WTC11 (cell line): ENCODE measurements at regions not wholly inside any gene's neighbourhood (a gene's known extent, or its start where the extent isn't known, plus 50 kb on each side); places are given as distances from the start of the nearest gene placed in this dataset.

Source experiments
- ATAC-seq: fragments of 200-7000 bp; cut with Tn5 transposase; 2 replicates; pipeline ENCODE4 v1.10.0; 2021; ENCODE audit warnings: mild to moderate bottlenecking, moderate library complexity
- CTCF ChIA-PET: fragments of 300-600 bp; sonication (Branson Sonifier 250); formaldehyde crosslinking; loops from one replicate; lab custom pipeline; 2021; ENCODE audit warnings: antibody characterized with exemption; lab: Charles Lee
- POLR2A ChIA-PET: fragments of 350-600 bp; sonication (Branson Sonifier 250); formaldehyde crosslinking; loops from one replicate; lab custom pipeline; 2021; ENCODE audit warnings: antibody characterized with exemption; lab: Charles Lee
- DNase-seq: peaks from one replicate; pipeline ENCODE4 v3.0.0; 2021; ENCODE audit warnings: low spot score
- H3K27ac Mint-ChIP-seq: 2 replicates; pipeline ENCODE4 v1.8.0; 2021; ENCODE audit warnings: mixed read lengths
- H3K27me3 Mint-ChIP-seq: 2 replicates; pipeline ENCODE4 v1.8.0; 2021; ENCODE audit warnings: low read depth, mild to moderate bottlenecking, moderate library complexity, mixed read lengths
- H3K36me3 Mint-ChIP-seq: 2 replicates; pipeline ENCODE4 v1.8.0; 2021; ENCODE audit warnings: mixed read lengths
- H3K4me1 Mint-ChIP-seq: 2 replicates; pipeline ENCODE4 v1.8.0; 2022; ENCODE audit warnings: mixed read lengths
- H3K4me3 Mint-ChIP-seq: 2 replicates; pipeline ENCODE4 v1.8.0; 2021; ENCODE audit warnings: mild to moderate bottlenecking, moderate library complexity, mixed read lengths
- H3K9me3 Mint-ChIP-seq: 2 replicates; pipeline ENCODE4 v1.8.0; 2021; ENCODE audit warnings: mixed read lengths
- ARID4B ChIP-seq: sonication (generic); formaldehyde crosslinking; IDR thresholded peaks from 2 replicates; pipeline ENCODE4 v1.8.0; 2023; ENCODE audit warnings: missing genetic modification reagents, mild to moderate bottlenecking, borderline replicate concordance
- ATF3 ChIP-seq: sonication (generic); formaldehyde crosslinking; conservative IDR thresholded peaks from 2 replicates; pipeline ENCODE4 v1.8.1; 2022; ENCODE audit warnings: mild to moderate bottlenecking, missing genetic modification reagents
- CREM ChIP-seq: sonication (generic); formaldehyde crosslinking; IDR thresholded peaks from 2 replicates; pipeline ENCODE4 v1.8.1; 2022; ENCODE audit warnings: mild to moderate bottlenecking, missing genetic modification reagents, moderate library complexity
- EMX1 ChIP-seq: fragments of 250-450 bp; sonication (Bioruptor Pico); IDR thresholded peaks from 2 replicates; pipeline ENCODE4 v1.8.0; 2021; ENCODE audit warnings: mild to moderate bottlenecking
- ERG ChIP-seq: fragments of 250-450 bp; sonication (Bioruptor Pico); IDR thresholded peaks from 2 replicates; pipeline ENCODE4 v1.8.0; 2021; ENCODE audit warnings: mild to moderate bottlenecking
- GRHL2 ChIP-seq: fragments of 250-450 bp; sonication (Bioruptor Pico); IDR thresholded peaks from 2 replicates; pipeline ENCODE4 v1.8.0; 2022; ENCODE audit warnings: mild to moderate bottlenecking, moderate library complexity; ENCODE audit not compliant: insufficient replicate concordance, severe bottlenecking
- HMGA2 ChIP-seq: fragments of 250-450 bp; sonication (Bioruptor Pico); IDR thresholded peaks from 2 replicates; pipeline ENCODE4 v1.4.0; 2021; ENCODE audit warnings: mild to moderate bottlenecking, moderate library complexity
- HMGXB4 ChIP-seq: sonication (generic); formaldehyde crosslinking; IDR thresholded peaks from 2 replicates; pipeline ENCODE4 v1.8.1; 2023; ENCODE audit warnings: mild to moderate bottlenecking, moderate library complexity, missing genetic modification reagents
- IRF2 ChIP-seq: sonication (generic); formaldehyde crosslinking; IDR thresholded peaks from 2 replicates; pipeline ENCODE4 v1.8.0; 2022; ENCODE audit warnings: low read depth, missing genetic modification reagents, borderline replicate concordance
- KAT7 ChIP-seq: sonication (generic); formaldehyde crosslinking; IDR thresholded peaks from 2 replicates; pipeline ENCODE4 v1.8.1; 2023; ENCODE audit warnings: missing genetic modification reagents, mild to moderate bottlenecking, borderline replicate concordance
- MLX ChIP-seq: sonication (generic); formaldehyde crosslinking; IDR thresholded peaks from 2 replicates; pipeline ENCODE4 v1.8.1; 2023; ENCODE audit warnings: mild to moderate bottlenecking, missing genetic modification reagents, moderate library complexity
- MYBL2 ChIP-seq: sonication (generic); formaldehyde crosslinking; IDR thresholded peaks from 2 replicates; pipeline ENCODE4 v1.8.1; 2023; ENCODE audit warnings: mild to moderate bottlenecking, moderate library complexity, missing genetic modification reagents
- NFATC4 ChIP-seq: fragments of 250-450 bp; sonication (Bioruptor Pico); IDR thresholded peaks from 2 replicates; pipeline ENCODE4 v1.9.0; 2021; ENCODE audit warnings: mild to moderate bottlenecking
- NFYB ChIP-seq: sonication (generic); formaldehyde crosslinking; conservative IDR thresholded peaks from 2 replicates; pipeline ENCODE4 v1.8.0; 2022; ENCODE audit warnings: low read depth, missing genetic modification reagents
- SMAD3 ChIP-seq: sonication (generic); formaldehyde crosslinking; IDR thresholded peaks from 2 replicates; pipeline ENCODE4 v1.8.0; 2022; ENCODE audit warnings: missing genetic modification reagents, mild to moderate bottlenecking, borderline replicate concordance
- SOX15 ChIP-seq: fragments of 250-450 bp; sonication (Bioruptor Pico); IDR thresholded peaks from 2 replicates; pipeline ENCODE4 v1.9.0; 2021; ENCODE audit warnings: mild to moderate bottlenecking
- ZBTB21 ChIP-seq: sonication (generic); formaldehyde crosslinking; IDR thresholded peaks from 2 replicates; pipeline ENCODE4 v1.8.1; 2023; ENCODE audit warnings: mild to moderate bottlenecking, missing genetic modification reagents, borderline replicate concordance
- ZMAT4 ChIP-seq: fragments of 250-450 bp; sonication (Bioruptor Pico); IDR thresholded peaks from 2 replicates; pipeline ENCODE4 v1.9.0; 2021; ENCODE audit warnings: mild to moderate bottlenecking
- ZNF317 ChIP-seq: sonication (generic); formaldehyde crosslinking; IDR thresholded peaks from 2 replicates; pipeline ENCODE4 v1.8.1; 2023; ENCODE audit warnings: low read depth, mild to moderate bottlenecking, moderate library complexity, missing genetic modification reagents, borderline replicate concordance
- ZNF671 ChIP-seq: fragments of 250-450 bp; sonication (Bioruptor Pico); IDR thresholded peaks from 2 replicates; pipeline ENCODE4 v1.8.0; 2021; ENCODE audit warnings: mild to moderate bottlenecking

- Mint-ChIP-seq H3K36me3 (no peaks in the 10 kb centered on the region), H3K4me1 (peaks cover 17% of the 10 kb centered on the region), H3K9me3 (peaks cover 7% of the 10 kb centered on the region; the same call in 1 of the 2 replicates), H3K27me3 (no peaks in the 10 kb centered on the region), H3K4me3 (no peak overlapping the region), H3K27ac (no peak overlapping the region)
- ChIA-PET POLR2A (interaction anchor here (0.7 kb wide), 1 partner anchor 911 kb away, joined by 3 read pairs; no protein-coding TSS in a partner anchor), CTCF (interaction anchor here (0.7 to 1.2 kb wide), 3 partner anchors 11 to 218 kb away, joined by 3 read pairs; no protein-coding TSS in a partner anchor)
- DNase-seq (no peak), ATAC-seq (no peak)
- TF ChIP-seq SMAD3 (CRISPR knock-in tag) (no peak), ERG (no peak), GRHL2 (CRISPR knock-in tag) (no peak), NFYB (CRISPR knock-in tag) (no peak), KAT7 (CRISPR knock-in tag) (no peak), ARID4B (CRISPR knock-in tag) (no peak), HMGA2 (no peak), SOX15 (CRISPR knock-in tag) (no peak), MYBL2 (CRISPR knock-in tag) (no peak), EMX1 (CRISPR knock-in tag) (no peak)
These were observed 102.3 kb upstream of the PROK2 start for GRCh38 chr3:71887256-71887655.

GRCh38 chr3:71885006-71885405, 100.1 kb upstream of the PROK2 start:
- H3K4me3 Mint-ChIP-seq, result no peak overlapping the region
- ChIA-PET POLR2A (no interaction called here), CTCF (interaction anchor here (0.8 to 2.6 kb wide), 2 partner anchors 10 to 45 kb away, joined by 4 to 19 read pairs; no protein-coding TSS in a partner anchor)
- no peak for TF ChIP-seq ZBTB21 (CRISPR knock-in tag)
- H3K36me3 Mint-ChIP-seq, result no peaks in the 10 kb centered on the region
- DNase-seq (no peak), ATAC-seq (peak; percentile 58)
- H3K27ac Mint-ChIP-seq, result peak overlapping the region; percentile 16; the same call in 1 of the 2 replicates
- no peaks in the 10 kb centered on the region for H3K27me3 Mint-ChIP-seq
- H3K4me1 Mint-ChIP-seq, result peaks cover 16% of the 10 kb centered on the region
- peaks cover 7% of the 10 kb centered on the region; the same call in 1 of the 2 replicates for H3K9me3 Mint-ChIP-seq

GRCh38 chr3:71881732-71882131, 96.8 kb upstream of the PROK2 start:
- ATAC-seq, result no peak
- ChIA-PET CTCF (interaction anchor here (1.0 to 1.1 kb wide), 2 partner anchors 39 to 49 kb away, joined by 3 read pairs; no protein-coding TSS in a partner anchor), POLR2A (interaction anchor here (0.6 kb wide), 1 partner anchor 1560 kb away, joined by 3 read pairs; no protein-coding TSS in a partner anchor)
- Mint-ChIP-seq H3K36me3 (no peaks in the 10 kb centered on the region), H3K27me3 (no peaks in the 10 kb centered on the region), H3K27ac (no peak overlapping the region), H3K4me3 (no peak overlapping the region), H3K4me1 (peaks cover 43% of the 10 kb centered on the region), H3K9me3 (no peaks in the 10 kb centered on the region)
- DNase-seq, result no peak
- no peak for TF ChIP-seq NFATC4 (CRISPR knock-in tag)
- no peak for TF ChIP-seq ZMAT4 (CRISPR knock-in tag)
- no peak for TF ChIP-seq ATF3
- no peak for TF ChIP-seq EMX1 (CRISPR knock-in tag)
- TF ChIP-seq ZNF671 (CRISPR knock-in tag), result no peak
- TF ChIP-seq ZNF317, result no peak
- no peak for TF ChIP-seq MLX (CRISPR knock-in tag)
- TF ChIP-seq HMGXB4 (CRISPR knock-in tag), result no peak
- no peak for TF ChIP-seq ERG
- no peak for TF ChIP-seq CREM (CRISPR knock-in tag)
- no peak for TF ChIP-seq IRF2 (CRISPR knock-in tag)
